MCF 10A (cell line): ENCODE measurements at regions not wholly inside any gene's neighbourhood (a gene's known extent, or its start where the extent isn't known, plus 50 kb on each side); places are given as distances from the start of the nearest gene placed in this dataset.

Experiments
- BruUV-seq: library from RNA; stranded (reverse); fragments of 400-500 nt; replicated peaks from 2 replicates; lab custom pipeline; 2021; lab: Mats Ljungman, UMichigan
- CTCF ChIA-PET: fragments of 300-600 bp; sonication (Branson Sonifier 250); formaldehyde crosslinking; extraction: SDS; loops from one replicate; lab custom pipeline; 2021; ENCODE audit warnings: antibody characterized with exemption, inconsistent platforms; lab: Yijun Ruan, JAX
- POLR2A ChIA-PET: fragments of 300-600, 350-650 bp; sonication (Branson Sonifier 250); formaldehyde crosslinking; extraction: SDS; loops from one replicate; lab custom pipeline; 2020; ENCODE audit warnings: antibody characterized with exemption, inconsistent platforms; lab: Yijun Ruan, JAX
- DNase-seq: peaks from one replicate; pipeline ENCODE4 v3.0.0-alpha.2; 2018; ENCODE audit not compliant: unreplicated experiment
- H3K27ac Mint-ChIP-seq: one replicate; pipeline ENCODE4 v1.8.0; 2022; ENCODE audit warnings: mild to moderate bottlenecking, low read depth, mixed read lengths; ENCODE audit not compliant: unreplicated experiment
- H3K27me3 Mint-ChIP-seq: one replicate; pipeline ENCODE4 v1.8.0; 2022; ENCODE audit warnings: mixed read lengths; ENCODE audit not compliant: insufficient read depth, unreplicated experiment
- H3K36me3 Mint-ChIP-seq: one replicate; pipeline ENCODE4 v1.8.0; 2022; ENCODE audit warnings: mild to moderate bottlenecking, moderate library complexity, mixed read lengths; ENCODE audit not compliant: insufficient read depth, unreplicated experiment
- H3K4me1 Mint-ChIP-seq: one replicate; pipeline ENCODE4 v1.8.0; 2022; ENCODE audit warnings: mixed read lengths; ENCODE audit not compliant: insufficient read depth, unreplicated experiment
- H3K4me3 Mint-ChIP-seq: one replicate; pipeline ENCODE4 v1.8.0; 2022; ENCODE audit warnings: mild to moderate bottlenecking, moderate library complexity, mixed read lengths; ENCODE audit not compliant: unreplicated experiment
- H3K9me3 Mint-ChIP-seq: one replicate; pipeline ENCODE4 v1.8.0; 2022; ENCODE audit warnings: mixed read lengths; ENCODE audit not compliant: unreplicated experiment
- CTCF ChIP-seq: fragments of 200-600 bp; IDR thresholded peaks from one replicate; pipeline ENCODE4 v1.8.0; 2022; ENCODE audit warnings: antibody characterized with exemption, mild to moderate bottlenecking; ENCODE audit not compliant: unreplicated experiment
- intact Hi-C: fragments of 100-400 bp; cut with micrococcal nuclease; formaldehyde crosslinking; loops from 2 replicates; pipeline ENCODE4 v1.14.1; 2022

GRCh38 chr1:94680039-94680377, 138.4 kb upstream of the F3 start:
- H3K27ac Mint-ChIP-seq: no peak overlapping the region
- H3K4me3 Mint-ChIP-seq: no peak overlapping the region
- BruUV-seq: no TSS peak
- ChIA-PET POLR2A (interaction anchor here (0.6 to 0.7 kb wide), 2 partner anchors 13 to 48 kb away, joined by 4 read pairs; no protein-coding TSS in a partner anchor), CTCF (interaction anchor here (0.7 to 1.1 kb wide), 4 partner anchors 11 to 28 kb away, joined by 3 read pairs; no protein-coding TSS in a partner anchor)
- no peak for DNase-seq
- peaks cover 2% of the 10 kb centered on the region for H3K9me3 Mint-ChIP-seq
- no peaks in the 10 kb centered on the region for H3K36me3 Mint-ChIP-seq
- TF ChIP-seq CTCF: no peak
- no peaks in the 10 kb centered on the region for H3K27me3 Mint-ChIP-seq
- H3K4me1 Mint-ChIP-seq: peaks cover 4% of the 10 kb centered on the region
- intact Hi-C loops: no loop called here

GRCh38 chr1:94679332-94680038, 137.9 kb upstream of the F3 start:
- DNase-seq: no peak
- Mint-ChIP-seq H3K36me3 (no peaks in the 10 kb centered on the region), H3K27me3 (no peaks in the 10 kb centered on the region), H3K27ac (no peak overlapping the region), H3K9me3 (peaks cover 8% of the 10 kb centered on the region), H3K4me3 (no peak overlapping the region), H3K4me1 (peaks cover 4% of the 10 kb centered on the region)
- CTCF ChIA-PET: interaction anchor here (0.9 to 1.1 kb wide), 2 partner anchors 26 to 27 kb away, joined by 3 read pairs; no protein-coding TSS in a partner anchor
- no peak for TF ChIP-seq CTCF
- no TSS peak for BruUV-seq
- intact Hi-C loops: no loop called here
- POLR2A ChIA-PET: interaction anchor here (0.6 kb wide), 1 partner anchor 12 kb away, joined by 4 read pairs; no protein-coding TSS in a partner anchor

- ChIA-PET POLR2A (no interaction called here), CTCF (no interaction called here)
- Mint-ChIP-seq H3K9me3 (peaks cover 8% of the 10 kb centered on the region), H3K27ac (no peak overlapping the region), H3K4me3 (no peak overlapping the region), H3K27me3 (no peaks in the 10 kb centered on the region), H3K36me3 (no peaks in the 10 kb centered on the region), H3K4me1 (peaks cover 4% of the 10 kb centered on the region)
- no TSS peak for BruUV-seq
- TF ChIP-seq CTCF: no peak
- intact Hi-C loops: no loop called here
- DNase-seq: no peak
Measured at GRCh38 chr1:94678202-94678848, 136.8 kb upstream of the F3 start.

- Mint-ChIP-seq H3K27me3 (no peaks in the 10 kb centered on the region), H3K9me3 (peaks cover 8% of the 10 kb centered on the region), H3K36me3 (no peaks in the 10 kb centered on the region), H3K27ac (no peak overlapping the region), H3K4me1 (peaks cover 3% of the 10 kb centered on the region), H3K4me3 (no peak overlapping the region)
- no peak for TF ChIP-seq CTCF
- no peak for DNase-seq
- ChIA-PET POLR2A (no interaction called here), CTCF (no interaction called here)
- intact Hi-C loops: no loop called here
- no TSS peak for BruUV-seq
Measured at GRCh38 chr1:94677714-94678113, 136.2 kb upstream of the F3 start.
